ENCODE measurements at regions not wholly inside any gene's neighbourhood (a gene's known extent, or its start where the extent isn't known, plus 50 kb on each side); places are given as distances from the start of the nearest gene placed in this dataset.

DNA sequence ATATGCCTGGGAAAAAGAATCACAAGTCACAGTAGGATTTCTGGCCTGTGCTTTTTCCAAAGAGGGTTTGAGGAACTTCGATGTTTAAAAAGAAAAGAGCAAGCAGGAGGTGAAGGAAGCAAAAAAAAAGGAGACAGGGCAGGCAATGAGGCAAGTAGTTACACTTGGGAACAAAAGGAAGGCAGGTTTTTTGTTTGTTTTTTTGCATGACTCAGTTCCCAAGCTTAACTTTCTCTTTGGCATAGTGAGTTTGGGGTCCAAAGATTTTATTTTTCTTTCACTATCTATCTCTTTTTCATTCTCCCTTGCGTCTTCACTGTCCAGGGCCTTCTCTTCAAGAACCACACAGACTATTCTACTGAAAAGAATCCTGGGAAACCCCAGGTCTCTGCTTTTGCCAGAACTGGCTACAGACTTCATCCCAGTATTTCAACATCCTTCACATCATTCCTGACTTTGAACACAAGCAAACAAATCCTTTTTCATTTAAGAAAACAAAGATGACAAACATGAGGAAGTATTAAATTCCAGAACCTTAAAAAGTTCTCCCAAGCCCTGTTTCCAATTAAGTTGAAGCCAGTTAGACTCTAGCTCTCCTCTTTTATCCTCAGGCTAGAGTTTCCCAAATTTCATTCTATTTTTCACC lies 210.7 kb upstream of the RND3 start:
- DNase-seq, result no peak

DNA sequence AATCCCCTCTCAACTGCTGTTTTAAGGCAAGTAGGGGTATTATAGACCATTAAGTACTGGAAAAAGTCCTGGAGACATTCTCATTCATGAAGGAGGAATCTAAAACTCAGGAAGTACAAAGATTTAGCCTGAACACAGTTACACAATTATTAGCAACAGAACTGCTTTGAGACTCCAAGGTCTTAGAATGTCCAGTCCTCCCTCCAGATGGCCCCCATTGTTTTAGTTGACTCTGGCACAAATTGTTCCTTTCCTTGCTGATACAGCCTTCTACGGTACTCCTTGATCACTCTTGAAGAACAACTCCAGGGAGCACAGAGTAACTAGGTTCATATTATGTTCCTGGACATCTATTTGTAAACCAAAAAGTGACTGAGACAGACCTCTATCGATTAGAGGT lies 210.1 kb upstream of the RND3 start:
- no peak for DNase-seq

DNA sequence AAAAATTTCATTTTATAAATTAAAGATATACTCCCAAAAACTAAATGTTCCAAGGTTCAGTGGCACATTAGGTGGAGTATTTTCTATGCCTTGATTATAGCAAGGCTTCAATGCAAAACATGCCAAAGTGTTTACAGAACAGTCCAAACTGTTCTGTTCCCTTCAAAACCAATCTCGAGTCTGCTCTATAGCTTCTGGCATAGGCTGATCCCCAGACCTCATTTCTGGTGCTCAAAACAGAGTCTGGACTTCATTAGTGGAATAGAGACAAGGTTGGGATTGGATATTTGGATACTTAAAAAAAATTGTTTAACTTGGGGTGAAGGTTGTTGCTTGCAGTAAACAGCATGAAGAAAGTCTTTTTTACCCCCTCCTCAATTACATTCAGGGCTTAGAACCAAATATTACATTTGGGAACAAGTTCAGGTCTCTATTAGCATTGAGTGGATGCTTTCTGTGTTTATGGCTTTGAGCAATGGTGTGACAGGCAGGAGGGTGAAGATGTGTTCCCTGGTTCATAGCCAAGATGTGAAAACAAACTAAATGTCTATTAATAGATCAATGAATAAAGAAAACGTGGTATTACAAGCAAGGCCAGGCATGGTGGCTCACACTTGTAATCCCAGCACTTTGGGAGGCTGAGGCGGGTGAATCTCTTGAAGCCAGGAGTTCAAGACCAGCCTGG lies 208.1 kb upstream of the RND3 start:
- DNase-seq, result no peak

DNA sequence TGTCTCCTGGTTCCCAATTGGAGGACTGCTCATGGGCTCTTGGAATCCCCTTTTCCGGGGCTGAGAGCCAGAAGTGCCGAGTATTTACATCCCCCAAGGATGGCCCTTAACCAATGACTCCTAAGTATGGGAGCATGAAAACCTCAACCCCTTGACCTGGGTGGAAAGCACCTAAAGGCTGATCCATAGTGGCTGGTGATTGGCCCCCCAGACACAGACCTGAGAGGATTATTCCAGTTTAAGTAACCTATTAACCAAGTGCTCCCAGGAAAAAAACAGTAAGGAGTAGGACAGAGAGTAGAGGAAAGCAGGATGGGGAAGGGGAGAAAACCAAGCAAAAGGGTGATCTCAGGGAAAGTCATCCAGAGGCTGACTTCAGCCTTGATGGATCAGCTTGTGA lies 206.1 kb upstream of the RND3 start:
- no peak for DNase-seq

DNA sequence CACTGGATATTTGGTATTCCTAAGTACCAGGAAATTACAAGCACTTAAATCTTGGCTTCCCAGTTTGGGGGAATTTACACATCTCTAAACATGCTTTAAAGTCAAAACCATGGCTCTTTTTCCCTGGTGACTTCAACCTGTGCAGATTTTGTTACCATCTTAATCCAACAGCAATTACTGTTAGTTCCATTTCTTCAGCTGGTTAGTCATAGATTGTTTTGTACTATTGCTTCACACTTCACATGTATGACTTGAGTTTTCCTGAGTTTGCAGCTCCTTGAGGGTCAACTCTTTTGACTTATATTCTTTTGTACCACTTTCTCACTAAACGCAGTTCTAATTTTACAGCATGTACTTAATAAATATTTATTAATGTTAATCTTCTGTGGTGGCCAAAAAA lies 203.4 kb upstream of the RND3 start:
- DNase-seq, result no peak

DNA sequence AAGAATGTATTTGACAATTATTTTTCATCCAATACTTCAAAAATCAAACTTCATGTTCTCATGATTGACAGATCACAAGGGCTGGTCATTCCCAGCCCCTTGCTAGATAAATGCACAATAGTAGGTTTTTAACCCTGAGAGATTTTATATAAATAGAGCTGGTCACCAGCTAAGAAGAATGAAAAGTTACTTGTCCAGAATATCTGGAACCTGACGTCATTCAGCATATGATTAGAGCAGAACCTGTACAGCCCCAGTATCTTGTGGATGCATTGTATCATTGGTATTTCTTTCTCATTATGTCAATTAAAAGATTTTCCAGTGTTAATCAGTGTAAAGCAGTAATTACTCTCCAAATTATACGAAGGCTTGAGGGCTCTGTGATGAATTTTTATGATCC lies 202.8 kb upstream of the RND3 start:
- DNase-seq, result no peak

DNA sequence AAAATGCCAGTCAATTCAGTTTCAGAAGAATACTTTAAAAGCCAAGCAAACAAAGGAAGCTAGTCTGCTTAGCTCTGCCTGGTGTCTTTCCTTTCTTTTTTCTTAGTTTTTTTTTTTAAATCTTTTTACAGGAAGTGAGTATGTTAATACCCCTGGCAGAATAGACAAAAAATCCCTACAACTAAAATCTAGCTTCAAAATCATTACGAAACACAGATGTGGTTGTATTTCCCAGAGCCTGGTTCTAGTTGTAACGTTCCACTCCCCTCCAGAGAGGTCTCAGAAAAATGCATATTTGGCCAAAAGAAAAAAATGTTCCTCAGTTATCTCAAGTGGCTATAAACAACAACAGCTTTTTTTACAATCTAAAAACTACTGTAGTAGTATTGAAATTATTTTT lies 202.1 kb upstream of the RND3 start:
- DNase-seq, result no peak

DNA sequence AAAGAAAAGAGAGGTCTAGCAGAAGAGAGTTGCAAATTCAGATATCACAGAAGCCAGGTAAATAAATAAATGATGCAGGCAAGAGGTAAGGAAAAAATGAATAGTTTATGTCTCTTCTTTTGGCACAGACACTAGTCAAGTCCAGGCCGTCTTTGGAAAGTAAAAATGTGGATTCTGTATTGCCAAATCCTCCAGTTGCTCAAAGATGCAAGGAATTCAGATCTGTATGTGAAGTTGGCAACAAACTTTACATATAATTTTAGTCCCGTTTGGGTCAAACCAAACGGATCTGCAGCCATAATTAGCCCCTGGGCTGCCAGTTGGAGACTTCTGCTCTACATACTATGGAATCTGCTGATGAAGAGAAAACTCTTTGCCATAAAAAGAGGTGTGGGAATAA lies 200.5 kb upstream of the RND3 start:
- no peak for DNase-seq

DNA sequence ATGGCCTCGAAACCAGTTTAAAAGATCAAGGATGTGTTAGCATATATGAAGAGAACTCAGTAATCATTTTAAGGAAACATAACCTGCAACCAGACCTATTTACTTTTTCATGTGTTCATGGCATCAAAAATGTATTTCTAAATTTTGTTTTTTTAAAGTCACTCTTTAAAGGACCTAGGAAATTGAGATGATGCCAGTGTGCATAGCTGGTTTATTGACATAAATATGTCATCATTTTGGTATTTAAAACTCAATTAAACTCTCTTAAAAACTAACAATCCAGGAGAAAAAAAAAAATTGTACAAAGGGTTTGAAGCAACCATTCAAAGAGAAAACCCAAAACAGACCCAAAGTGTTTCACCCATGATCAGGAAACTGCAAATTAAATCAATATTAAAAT lies 198.9 kb upstream of the RND3 start:
- no peak for DNase-seq

DNA sequence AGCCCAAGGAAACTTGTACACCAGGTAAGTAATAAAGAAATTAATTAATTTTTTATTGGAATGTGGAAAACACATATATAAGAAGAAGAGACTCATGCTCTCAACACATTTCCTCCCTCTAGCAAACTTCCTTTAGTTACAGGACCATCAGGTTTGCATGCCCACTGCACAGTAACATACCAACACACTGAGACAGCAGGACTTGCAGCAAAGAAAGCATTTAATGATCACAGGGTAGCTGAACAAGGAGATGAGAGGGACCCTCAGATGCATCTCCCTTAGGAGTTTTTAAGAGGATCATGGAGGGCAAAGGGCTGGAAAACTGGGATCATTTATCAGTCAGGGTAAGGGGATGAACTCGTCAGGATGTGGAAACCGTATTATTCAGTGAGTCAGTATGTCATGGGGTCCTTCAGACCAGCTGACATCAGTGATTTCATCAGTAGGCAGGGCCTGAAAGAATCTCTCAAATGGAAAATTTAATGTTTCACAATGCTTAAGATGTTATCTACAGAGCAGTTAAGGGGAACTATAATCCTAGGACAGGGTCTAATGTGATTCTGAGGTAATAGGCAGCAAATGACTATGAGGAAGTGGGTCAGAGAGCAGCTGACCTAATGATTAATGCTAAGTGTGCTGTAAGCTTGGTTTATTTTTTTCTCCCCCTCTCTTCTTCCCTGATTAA lies 193.8 kb upstream of the RND3 start:
- DNase-seq, result peak; percentile 47 to 72

DNA sequence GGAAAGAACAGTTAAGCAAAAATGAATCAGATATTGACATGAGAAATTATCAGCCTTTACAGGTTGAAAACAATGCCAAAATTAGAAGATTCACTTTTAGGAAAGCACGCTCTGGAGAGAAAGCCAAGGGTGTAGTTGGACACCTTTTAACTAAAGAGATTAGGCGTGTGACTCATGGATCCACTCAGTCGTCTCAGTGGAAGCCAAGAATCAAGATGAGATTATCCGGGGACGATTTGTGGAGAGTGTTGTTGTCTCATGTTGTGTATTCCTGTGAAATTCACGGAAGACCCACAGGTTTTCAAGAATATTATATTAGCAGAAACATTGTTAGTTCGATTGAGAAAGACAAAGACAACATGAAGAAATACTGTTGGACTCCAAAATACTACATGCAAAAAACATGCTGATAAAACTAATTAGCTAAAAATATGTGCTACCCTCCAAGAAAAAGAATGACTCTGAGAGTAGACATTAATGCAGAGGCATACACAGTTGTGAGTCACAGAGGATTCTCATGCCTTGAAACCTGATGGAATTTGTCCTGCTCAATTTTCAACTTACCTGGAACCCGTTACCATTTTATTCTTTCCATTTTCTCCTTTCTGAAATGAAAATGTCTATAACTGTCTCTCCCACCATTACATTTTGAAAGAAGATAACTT lies 192.1 kb upstream of the RND3 start:
- DNase-seq, result no peak

DNA sequence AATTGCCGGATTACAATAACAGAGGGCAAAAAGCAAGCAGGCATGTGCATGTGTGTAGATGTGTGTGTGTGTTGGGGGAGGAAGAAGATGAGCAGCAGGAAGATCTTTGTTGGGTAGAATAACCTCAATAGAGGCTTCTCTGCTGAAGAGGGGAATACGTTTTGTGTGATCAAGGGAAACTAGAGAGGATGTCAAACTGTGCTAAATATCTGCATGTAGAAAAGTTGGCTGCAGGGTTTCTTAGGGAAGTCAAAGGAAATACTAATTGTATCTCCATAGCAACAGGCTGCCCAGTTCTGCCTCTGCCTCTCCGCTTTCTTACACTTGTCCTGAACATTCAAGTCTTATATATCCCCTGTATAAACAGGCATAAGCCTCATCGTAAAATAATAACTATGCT lies 190.1 kb upstream of the RND3 start:
- DNase-seq, result no peak

DNA sequence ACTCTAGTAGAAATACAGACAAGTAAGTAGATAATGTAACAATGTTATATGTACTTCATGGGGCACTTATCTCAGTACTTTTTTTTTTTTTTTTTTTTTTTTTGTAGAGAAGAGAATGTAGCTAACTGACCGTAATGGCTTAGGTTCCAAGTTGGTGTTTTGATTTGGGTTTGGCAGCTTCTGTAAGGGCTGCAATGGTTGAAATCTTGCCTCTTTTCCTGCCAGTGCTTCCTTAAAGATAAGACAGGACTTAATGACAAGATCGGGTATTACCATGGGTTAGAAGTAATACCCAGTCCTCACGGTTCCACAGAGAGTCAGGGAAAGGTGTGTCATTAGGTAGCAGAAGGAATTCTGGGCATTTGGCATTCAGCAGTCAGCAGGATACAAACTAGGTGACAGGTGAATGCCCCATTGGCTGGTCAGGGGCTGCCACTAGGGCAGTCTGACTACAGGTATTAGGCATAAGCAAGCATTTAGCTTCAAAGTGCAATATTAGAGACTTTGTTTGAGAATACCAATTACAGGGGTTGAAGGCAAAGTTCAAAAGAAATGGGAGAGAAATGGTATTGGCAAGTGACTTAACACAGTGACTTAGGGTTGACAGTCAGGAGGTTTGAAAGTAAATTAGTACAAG lies 189.4 kb upstream of the RND3 start:
- no peak for DNase-seq

DNA sequence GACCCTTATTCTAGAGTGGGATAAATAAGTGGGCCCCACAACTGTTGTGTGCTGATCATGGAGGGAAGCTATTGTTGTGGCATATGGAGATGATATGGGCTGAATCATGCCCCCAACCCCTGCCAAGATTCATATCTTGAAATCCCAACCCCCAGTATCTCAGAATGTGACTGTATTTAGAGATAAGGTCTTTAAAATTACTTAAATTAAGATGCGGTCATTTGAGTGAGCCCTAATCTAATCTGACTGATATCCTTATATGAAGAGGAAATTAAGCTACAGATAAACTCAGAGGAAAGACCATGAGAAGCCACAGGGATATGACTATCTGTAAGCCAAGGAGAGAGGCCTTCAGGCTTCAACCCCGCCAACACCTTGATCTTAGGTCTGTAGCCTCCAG lies 188.3 kb upstream of the RND3 start:
- DNase-seq, result no peak

DNA sequence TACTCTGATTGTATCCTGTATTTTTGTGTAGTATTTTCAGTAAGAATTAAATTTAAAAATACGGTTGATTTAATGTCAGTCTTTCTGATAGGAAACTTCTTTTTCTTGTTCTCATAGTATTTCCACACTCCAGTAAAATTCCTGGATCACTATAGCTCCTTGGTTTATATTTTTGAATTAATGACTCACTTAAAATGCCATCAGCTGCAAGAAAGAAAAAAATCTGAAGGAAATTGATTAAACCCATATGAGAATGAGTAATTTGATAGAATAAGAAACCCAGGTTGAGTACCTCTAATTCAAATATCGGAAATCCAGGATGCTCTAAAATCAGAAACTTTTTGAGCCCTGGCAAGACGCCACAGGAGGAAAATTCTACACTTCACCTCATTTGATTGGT lies 186.8 kb upstream of the RND3 start:
- no peak for DNase-seq

DNA sequence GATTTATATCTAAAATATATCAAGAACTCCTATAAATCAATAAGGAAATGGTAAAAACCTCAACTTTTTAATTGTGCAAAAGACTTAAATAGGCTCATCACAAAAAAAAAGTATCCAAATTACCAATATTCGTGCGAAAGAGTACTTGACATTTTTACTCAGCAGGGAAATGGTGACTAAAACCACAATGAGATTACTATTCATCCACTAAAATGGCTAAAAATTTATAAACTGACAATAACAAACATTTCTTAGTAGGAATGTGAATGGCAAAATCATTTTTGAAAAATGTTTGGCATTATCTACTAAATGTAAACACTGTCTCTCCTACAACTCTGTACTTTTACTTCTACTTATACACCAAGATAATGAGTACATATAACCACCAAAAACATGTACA lies 184.8 kb upstream of the RND3 start:
- no peak for DNase-seq

DNA sequence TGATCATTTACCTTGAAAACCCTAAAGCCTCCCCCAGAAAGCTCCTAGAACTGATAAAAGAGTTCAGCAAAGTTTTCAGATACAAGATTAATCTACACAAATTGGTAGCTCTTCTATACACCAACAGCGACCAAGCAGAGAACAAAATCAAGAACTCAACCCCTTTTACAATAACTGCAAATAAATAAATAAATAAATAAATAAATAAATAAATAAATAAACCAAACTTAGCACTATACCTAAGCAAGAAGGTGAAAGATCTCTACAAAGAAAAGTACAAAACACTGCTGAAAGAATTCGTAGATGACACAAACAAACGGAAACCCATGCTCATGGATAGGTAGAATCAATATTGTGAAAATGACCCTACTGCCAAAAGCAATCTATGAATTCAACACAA lies 182.0 kb upstream of the RND3 start:
- DNase-seq, result no peak

DNA sequence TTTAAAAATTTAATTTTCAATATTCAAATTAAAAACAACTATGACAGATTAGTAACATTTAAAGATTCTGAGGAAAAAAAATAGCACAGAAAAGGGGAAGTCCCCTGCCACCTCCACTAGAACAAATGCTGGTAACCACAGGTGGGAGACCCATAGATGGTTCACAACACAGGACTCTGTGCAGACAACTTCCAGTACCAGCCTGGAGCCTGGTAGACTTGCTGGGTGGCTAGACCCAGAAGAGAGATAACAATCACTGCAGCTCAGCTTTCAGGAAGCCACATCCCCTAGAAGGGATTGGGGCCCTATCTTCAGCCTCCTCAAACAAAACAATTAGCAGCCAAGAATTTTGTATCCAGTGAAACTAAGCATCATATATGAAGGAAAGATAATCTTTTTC lies 179.6 kb upstream of the RND3 start:
- peak; percentile 61 to 62 for DNase-seq

DNA sequence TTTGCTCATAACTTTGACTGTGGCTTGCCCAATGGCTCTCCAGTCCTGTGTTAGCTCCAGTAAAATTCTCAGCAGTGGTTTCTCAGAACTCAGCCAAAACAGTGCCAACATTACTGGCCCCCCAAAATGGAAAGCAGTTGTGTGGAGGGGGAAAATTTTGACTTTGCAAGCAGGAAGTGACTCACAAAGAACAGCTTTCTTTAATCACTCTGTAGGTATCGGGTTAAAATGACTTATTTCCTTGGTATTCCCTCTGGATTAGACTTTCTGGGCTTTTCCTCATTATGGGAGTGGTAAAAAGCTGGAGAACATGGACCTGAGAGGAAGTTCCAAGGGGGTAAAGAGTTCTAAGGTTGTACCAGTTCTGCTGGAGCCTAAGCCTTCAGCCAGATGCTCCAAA lies 175.7 kb upstream of the RND3 start:
- DNase-seq, result no peak

DNA sequence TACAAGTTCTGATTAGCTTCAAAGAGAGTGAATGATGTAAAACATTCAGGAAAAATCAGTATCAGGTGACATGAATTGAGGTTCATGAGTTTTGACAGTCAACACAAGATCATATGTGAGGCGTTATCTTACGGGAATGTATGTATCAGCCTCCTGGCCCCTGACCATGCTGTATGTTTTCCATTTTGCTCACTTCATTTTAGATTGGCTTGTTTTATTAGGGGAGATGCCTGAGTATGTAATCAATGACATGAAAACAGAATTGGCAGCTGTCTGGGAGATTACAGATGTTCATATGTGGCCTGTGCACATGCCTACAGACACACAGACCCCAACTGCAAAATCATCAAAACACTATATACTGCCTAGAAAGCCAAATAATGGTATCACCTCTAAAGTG lies 168.5 kb upstream of the RND3 start:
- DNase-seq, result no peak

DNA sequence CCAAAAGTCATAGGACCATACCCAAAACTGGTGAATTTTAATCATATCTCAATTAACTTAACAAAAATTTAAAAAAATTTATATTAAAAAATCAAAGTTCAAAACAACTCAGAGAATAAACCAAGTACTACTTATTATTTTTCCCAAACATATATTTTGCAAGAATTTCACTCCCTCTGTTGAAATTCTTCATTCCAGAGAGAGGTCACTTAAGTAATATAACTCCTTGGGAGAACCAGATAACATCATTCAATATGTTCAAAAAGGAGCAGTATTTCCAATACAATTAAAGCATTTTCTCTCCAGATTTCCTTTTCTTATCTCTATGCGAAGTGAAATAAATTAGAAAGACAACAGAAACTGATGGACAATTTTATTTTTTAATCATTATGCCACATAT lies 165.9 kb upstream of the RND3 start:
- no peak for DNase-seq

DNA sequence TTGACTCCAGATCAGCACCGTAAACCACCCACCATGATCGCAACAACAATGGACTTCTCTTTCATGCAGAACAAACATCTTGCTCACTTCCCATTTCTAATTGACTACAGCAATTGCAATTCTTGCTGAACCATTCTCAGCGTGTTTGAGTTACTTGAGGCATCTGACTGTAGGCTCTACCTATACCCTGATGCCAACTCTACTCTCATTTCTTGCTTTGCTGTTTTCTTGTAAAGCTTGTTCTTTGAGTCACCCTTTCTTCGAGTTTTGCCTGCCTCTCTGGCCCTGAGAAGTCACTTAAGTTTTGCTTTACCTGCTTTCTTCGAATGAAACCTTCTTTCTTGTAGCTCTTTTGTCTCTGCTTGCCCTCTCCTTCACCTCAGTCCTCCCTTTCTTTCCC lies 160.5 kb upstream of the RND3 start:
- no peak for DNase-seq

DNA sequence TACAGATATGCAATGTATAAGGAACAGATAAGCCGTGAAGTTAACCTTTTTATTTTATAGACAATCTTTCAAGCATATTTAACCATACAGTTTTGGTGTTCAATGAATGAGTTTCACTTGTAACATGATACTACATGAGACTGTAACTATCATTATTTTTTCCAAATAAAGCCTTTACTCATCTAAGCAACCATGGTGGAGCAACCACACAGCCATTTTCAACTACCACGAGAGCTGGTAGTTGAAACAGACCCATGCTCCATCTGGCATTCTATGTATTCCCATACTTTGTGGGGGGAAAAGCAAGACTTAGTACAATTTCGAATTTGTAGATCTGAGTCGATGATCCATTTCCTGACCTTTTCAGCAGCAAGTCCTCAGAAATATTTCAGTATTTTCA lies 159.3 kb upstream of the RND3 start:
- DNase-seq, result no peak
